Kasumi-1 (cell line): ENCODE measurements at regions not wholly inside any gene's neighbourhood (a gene's known extent, or its start where the extent isn't known, plus 50 kb on each side); places are given as distances from the start of the nearest gene placed in this dataset.

Experiments
- DNase-seq, 2 experiments: peaks; one replicate each; lab custom pipeline; 2025; lab: John Stamatoyannopoulos, UW

GRCh38 chr18:51651761-51652160 is 454.3 kb upstream of the MEX3C start:
- no peak for DNase-seq

DNA sequence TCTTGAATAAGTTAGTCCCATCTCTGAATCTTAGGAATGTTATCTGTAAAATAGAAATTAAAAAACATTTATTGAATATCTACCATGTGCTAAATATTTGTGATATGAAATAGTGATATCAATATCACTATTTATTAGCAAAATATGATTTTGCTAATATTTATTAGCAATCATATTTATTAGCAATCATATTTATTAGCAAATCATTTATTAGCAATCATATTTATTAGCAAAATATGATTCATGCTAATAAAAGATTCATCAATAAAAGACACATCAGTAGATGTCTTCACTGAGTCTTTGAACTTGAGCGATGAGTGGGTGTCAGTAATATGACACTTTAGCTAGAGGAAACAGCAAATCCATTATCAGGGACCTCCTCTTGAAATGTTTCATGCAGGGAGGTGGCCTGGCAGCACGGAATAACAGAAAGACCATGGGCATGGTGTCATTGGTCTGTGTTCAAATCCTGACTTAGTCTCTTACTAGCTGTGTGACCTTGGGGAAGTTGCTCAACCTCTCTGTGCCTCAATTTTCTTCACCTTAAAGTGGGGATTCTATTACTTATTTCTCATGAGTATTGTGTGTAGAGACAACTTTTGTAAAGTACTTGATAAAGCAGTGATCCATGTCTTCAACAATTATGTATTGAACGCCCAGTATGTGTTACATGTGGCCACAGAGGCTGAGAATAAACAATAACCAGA is 456.2 kb upstream of the MEX3C start:
- DNase-seq: no peak

- no peak for DNase-seq
Observed at GRCh38 chr18:51654488-51655326, 457.2 kb upstream of the MEX3C start.

GRCh38 chr18:51655327-51655698 is 457.8 kb upstream of the MEX3C start:
- DNase-seq: no peak

DNA sequence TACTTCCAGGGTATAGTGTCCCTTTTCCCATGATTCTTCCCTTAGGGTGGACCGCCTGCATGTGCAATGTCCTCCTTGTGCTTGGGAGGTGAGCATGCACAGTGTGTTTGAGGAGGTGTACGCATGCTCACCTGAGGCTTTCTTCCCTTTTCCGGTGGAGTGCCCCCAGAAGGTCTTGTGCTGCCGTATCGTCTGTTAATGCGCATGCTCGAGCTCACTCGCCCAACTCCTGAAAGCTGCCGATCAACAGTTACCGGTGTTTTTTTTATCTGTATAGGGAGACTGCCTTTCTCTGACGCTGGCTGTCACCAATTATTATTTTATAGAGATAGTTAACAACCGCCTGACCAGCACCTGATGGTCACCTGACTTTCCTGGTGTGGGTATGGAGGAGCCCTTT is 458.8 kb upstream of the MEX3C start:
- DNase-seq: no peak

GRCh38 chr18:51658436-51658835 is 461.0 kb upstream of the MEX3C start:
- no peak for DNase-seq

DNA sequence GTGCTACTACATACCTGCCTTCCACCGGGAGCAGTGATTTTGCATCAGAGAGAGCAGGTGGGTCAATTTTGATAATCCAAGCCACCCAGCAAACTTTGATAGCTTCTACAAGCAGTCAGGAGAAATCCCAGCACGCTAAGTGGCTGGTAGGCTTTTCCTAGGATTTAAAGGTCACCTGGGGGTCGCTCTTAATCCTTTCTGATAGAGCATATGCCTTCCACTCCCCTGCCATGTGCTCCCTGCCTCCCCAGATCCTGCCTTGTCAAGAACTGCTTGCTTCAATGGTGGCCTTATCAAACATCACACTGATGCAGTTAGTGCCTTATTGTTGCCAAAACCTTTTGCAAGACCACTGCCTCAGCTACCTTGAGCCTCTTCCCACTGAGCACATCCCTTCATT is 462.3 kb upstream of the MEX3C start:
- DNase-seq: no peak

DNA sequence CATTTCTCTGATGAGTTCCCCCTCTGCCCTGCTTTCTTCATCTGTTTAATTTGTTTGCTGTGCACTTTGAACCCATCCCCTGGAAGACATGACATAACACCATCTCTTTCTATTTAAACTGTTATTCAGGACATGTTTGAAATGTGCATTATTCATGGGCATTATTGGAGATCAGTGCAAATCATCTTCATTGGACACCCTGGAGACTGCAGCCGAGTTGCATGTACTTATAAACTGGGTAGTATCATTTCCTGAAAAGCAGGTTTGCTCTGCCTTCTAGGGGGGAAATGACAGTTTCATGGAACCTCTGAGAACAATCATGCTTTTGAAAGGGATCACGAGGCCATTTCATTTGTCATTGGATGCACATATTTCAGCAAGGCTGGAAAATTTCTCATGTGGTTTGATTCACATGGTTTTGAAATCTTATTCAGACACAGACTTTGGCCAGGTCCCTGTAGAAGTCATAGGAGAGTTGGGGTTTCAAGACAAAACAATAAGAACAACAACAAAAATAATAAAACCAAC is 462.8 kb upstream of the MEX3C start:
- DNase-seq: no peak

DNA sequence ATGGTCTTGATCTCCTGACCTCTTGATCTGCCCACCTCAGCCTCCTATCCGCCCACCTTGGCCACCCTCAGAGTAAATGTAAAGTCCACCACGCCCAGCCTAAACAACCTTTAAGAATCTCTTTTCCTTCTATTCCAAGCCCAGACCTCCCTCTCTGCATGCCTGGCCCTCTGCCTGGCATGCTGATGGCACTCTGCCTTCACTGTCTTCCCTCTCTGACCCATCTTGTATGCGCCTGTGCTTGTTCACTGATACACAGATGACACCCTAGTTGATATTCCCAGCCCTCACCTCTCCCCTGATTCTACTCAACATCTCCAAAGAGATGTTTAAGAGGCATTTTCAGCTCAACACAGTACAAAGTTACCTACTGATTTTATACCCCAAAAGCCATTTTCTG is 466.8 kb upstream of the MEX3C start:
- DNase-seq: no peak

- no peak for DNase-seq
Observed at GRCh38 chr18:51666763-51667191, 469.3 kb upstream of the MEX3C start.

- peak; percentile 70 to 72 for DNase-seq
Observed at GRCh38 chr18:51668101-51668500, 470.6 kb upstream of the MEX3C start.

DNA sequence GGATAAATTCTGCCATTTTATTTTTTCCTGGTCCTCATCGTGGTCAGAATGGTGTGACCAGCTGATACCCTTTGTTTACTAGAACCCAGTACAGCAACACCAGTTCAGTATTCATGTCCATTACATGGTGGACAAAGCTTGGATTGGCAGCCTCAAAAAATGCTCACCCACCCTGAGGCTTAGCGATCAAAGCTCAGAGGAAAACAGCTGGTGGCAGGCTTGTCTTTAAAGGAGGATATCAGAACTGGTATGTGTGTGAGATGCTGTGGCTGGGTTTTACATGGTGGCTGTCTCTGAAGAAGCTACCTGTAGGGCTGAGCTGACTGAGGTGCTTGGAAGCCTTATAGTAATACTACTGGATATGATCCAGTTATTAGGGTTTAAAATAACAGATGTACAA is 471.1 kb upstream of the MEX3C start:
- no peak for DNase-seq

DNA sequence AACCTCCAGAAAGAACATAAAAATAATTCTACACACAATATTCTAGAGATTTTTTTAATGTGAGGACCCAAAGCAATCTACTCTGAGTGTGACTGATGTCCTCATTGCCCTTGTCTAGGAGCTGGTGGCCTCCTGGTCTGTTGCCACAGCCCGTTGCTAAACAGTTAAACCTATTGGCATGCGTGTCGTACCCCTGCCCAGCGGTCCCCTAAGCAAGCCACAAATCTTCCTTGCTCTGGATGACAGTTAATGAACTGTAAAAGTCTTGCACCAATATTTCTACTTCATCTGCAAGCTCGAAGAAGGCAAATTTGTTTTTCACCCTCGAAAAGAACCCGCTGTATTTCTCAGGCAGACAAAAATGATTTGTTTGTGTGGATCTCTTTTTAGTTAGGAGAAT is 489.1 kb upstream of the MEX3C start:
- no peak for DNase-seq

DNA sequence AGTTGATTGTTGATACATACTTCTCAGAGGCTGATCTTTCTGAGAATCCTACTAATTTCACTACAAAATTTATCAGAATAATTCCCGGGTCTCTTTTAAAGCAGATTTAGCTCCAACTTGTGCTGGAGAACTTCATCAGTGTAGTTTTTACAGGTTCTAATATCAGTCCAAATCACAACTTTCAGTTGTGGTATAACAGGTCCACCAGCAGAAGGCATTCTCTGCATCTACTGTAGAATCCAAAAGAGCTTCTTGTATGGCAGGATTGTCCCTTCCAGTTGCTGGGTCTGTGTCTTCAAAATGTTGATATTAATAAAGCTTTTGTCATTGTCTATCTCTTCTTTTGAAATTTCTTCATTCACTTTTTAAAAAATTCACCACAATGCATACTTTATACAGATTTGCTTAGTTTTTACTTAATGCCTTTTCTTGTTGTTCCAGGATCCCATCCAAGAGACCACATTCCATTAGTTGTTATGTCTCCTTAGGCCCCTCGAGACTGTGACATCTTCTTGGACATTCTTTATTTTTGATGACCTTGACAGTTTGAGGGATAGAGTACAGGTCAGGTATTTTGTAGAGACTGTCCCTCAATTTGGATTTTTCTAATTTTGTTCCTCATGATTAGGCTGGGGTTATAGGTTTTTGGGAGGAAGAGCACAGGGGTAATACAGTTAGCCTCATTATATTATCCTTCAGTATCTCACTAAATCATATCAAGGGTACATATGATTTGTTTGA is 490.5 kb upstream of the MEX3C start:
- no peak for DNase-seq

DNA sequence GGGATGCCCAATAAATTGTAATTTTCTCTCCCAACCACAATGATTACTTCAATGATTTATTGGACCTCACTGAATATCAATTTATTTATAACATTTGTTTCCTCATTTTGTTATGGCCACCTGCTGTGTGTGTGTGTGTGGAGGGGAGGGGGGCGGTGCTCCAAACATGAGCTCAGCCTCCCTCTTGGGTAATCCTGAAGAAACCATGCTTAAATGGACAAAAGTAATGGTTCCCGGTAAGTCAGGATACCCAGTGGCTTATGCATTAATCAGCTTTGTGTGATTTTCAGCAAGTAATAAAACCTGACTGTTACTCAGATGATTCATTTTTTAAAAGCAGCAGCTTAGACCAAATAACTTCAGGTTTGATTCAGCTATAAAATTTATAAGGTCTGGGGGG is 495.1 kb upstream of the MEX3C start:
- DNase-seq: no peak

GRCh38 chr18:51711298-51711889 is 513.9 kb upstream of the MEX3C start:
- DNase-seq: no peak

- no peak for DNase-seq
Observed at GRCh38 chr18:51712821-51713220, 515.3 kb upstream of the MEX3C start.

GRCh38 chr18:51716277-51716676 is 518.8 kb upstream of the MEX3C start:
- DNase-seq: no peak

DNA sequence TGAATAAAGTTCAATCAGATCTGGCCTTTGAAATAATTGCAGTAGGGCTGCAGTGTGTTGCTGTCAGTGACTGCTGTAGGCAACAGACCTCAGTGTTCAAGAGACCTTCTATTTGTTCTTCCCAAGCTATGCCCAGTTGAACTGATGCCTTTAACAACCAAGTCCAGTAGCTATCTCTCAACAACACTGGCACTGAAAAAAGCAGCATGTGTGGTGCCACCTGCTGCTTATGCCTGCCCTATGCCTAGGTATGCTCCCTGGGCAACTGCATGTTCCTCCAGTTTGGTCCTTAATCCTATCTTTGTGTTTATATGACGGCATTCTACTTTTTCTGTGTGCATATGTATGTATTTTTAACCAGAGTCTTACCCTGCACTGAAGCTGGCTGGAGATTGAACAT is 523.9 kb upstream of the MEX3C start:
- no peak for DNase-seq

DNA sequence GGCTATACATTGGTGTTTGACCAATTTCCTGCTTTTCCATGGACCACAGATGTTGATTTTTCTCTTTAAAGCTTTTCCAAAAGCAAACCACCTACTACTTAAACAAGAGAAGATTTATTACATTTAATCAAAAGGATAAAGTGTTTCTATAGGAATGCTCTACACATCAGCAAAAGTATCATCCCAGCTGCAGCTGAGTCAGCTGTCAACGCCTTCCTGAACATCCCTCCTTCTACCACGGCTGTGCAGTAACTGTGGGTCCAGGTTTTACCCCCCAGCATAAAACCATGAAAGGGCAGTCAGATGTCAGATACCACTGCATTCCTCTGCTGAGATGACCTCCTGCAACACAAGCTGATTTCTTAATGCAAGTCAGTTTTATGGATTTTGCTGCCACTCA is 524.5 kb upstream of the MEX3C start:
- no peak for DNase-seq

DNA sequence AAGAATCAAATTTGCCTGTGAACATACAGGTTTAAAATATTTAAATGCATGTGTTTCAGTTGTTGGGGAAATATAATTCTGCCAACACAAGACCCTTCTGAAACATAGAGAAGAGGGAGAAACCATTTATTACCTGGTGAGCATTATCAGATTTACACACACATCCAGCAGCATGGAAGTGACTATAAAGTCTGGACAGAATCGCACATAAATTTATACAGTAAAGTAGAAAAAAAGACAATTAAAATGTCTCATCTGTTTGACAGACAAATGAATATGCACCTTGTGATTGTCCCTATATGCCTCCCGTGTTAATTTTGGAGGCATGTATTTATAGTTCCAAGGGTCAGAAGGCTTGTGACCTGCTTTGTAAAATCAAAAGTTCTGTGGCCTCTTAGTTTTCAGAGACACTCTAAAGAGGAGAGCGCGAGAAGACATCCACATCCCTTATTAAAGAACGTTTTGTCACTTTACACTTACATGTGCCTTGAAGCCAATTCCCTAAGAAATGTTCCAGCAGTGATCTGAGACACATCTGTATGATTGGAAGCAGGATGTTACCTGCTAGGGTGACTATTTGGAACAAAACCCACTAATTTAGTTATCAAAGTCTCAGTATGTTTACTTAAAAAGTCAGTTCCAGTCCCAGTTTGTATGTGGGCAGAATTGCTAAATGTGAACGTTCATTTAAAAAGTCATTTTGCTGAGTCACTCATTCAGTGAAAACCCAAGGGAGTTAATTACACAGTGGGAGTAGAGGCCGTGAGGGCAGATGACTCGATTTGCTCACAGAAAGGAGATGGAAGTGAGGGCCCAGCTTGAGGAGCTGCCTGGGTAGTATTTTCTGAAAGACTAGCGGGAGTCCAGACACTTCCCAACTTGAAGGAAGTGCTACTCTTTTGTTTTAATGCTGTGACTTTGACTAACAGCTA is 527.6 kb upstream of the MEX3C start:
- no peak for DNase-seq
